ENCODE measurements at regions not wholly inside any gene's neighbourhood (a gene's known extent, or its start where the extent isn't known, plus 50 kb on each side); places are given as distances from the start of the nearest gene placed in this dataset.
"Not testable (repeated sequence)": the region's sequence is repeated elsewhere in the genome, so short reads cannot be mapped to it uniquely, and the experiment has no call there.

GRCh38 chr7:80302636-80303035, 168.0 kb downstream of the GNAI1 start:
- TF ChIP-seq POLR2A (IDR thresholded peaks at IDR 0.05; ENCODE audit: extremely low read depth, insufficient read length), result no peak
- no peak for TF ChIP-seq MAX (IDR thresholded peaks at IDR 0.05; ENCODE audit: low read depth, low read length)
- TF ChIP-seq CTCF (IDR thresholded peaks at IDR 0.05; ENCODE audit: low read depth, low read length), result no peak
- no peak for TF ChIP-seq MYC (IDR thresholded peaks at IDR 0.05; ENCODE audit: low read depth, low read length)
- no peak for DNase-seq (ENCODE audit: low read depth)

GRCh38 chr7:80302078-80302477, 167.4 kb downstream of the GNAI1 start:
- TF ChIP-seq MYC (IDR thresholded peaks at IDR 0.05; ENCODE audit: low read depth, low read length) (no peak), MAX (IDR thresholded peaks at IDR 0.05; ENCODE audit: low read depth, low read length) (no peak), CTCF (IDR thresholded peaks at IDR 0.05; ENCODE audit: low read depth, low read length) (no peak), POLR2A (IDR thresholded peaks at IDR 0.05; ENCODE audit: extremely low read depth, insufficient read length) (no peak)
- H3K4me3 ChIP-seq (ENCODE audit: low read depth, low read length), result no peak overlapping the region
- no peak for DNase-seq (ENCODE audit: low read depth)

More at GRCh38 chr7:80302636-80303035, 168.0 kb downstream of the GNAI1 start:
- no peak overlapping the region for H3K4me3 ChIP-seq (ENCODE audit: low read depth, low read length)

- no peak for DNase-seq (ENCODE audit: low read depth)
- no peak for TF ChIP-seq POLR2A (IDR thresholded peaks at IDR 0.05; ENCODE audit: extremely low read depth, insufficient read length)
- no peak for TF ChIP-seq MAX (IDR thresholded peaks at IDR 0.05; ENCODE audit: low read depth, low read length)
- TF ChIP-seq MYC (IDR thresholded peaks at IDR 0.05; ENCODE audit: low read depth, low read length), result no peak
- TF ChIP-seq CTCF (IDR thresholded peaks at IDR 0.05; ENCODE audit: low read depth, low read length), result no peak
- H3K4me3 ChIP-seq (ENCODE audit: low read depth, low read length), result no peak overlapping the region
Measured at GRCh38 chr7:80298201-80298600, 163.6 kb downstream of the GNAI1 start.

- H3K4me3 ChIP-seq (ENCODE audit: low read depth, low read length), result no peak overlapping the region
- TF ChIP-seq CTCF (IDR thresholded peaks at IDR 0.05; ENCODE audit: low read depth, low read length) (no peak), MAX (IDR thresholded peaks at IDR 0.05; ENCODE audit: low read depth, low read length) (no peak), MYC (IDR thresholded peaks at IDR 0.05; ENCODE audit: low read depth, low read length) (no peak), POLR2A (IDR thresholded peaks at IDR 0.05; ENCODE audit: extremely low read depth, insufficient read length) (no peak)
- DNase-seq (ENCODE audit: low read depth), result no peak
Measured at GRCh38 chr7:80294346-80294745, 159.7 kb downstream of the GNAI1 start.

- not testable (repeated sequence) for H3K4me3 ChIP-seq (ENCODE audit: low read depth, low read length); DNase-seq (ENCODE audit: low read depth)
Measured at GRCh38 chr7:80292634-80293033, 158.0 kb downstream of the GNAI1 start.

GRCh38 chr7:80288175-80289122, 153.8 kb downstream of the GNAI1 start:
- no peak for TF ChIP-seq CTCF (IDR thresholded peaks at IDR 0.05; ENCODE audit: low read depth, low read length)
- TF ChIP-seq POLR2A (IDR thresholded peaks at IDR 0.05; ENCODE audit: extremely low read depth, insufficient read length), result no peak
- no peak for TF ChIP-seq MYC (IDR thresholded peaks at IDR 0.05; ENCODE audit: low read depth, low read length)
- no peak for TF ChIP-seq MAX (IDR thresholded peaks at IDR 0.05; ENCODE audit: low read depth, low read length)
- no peak for DNase-seq (ENCODE audit: low read depth)
- H3K4me3 ChIP-seq (ENCODE audit: low read depth, low read length), result no peak overlapping the region
